ENCODE measurements at regions not wholly inside any gene's neighbourhood (a gene's known extent, or its start where the extent isn't known, plus 50 kb on each side); places are given as distances from the start of the nearest gene placed in this dataset.

DNA sequence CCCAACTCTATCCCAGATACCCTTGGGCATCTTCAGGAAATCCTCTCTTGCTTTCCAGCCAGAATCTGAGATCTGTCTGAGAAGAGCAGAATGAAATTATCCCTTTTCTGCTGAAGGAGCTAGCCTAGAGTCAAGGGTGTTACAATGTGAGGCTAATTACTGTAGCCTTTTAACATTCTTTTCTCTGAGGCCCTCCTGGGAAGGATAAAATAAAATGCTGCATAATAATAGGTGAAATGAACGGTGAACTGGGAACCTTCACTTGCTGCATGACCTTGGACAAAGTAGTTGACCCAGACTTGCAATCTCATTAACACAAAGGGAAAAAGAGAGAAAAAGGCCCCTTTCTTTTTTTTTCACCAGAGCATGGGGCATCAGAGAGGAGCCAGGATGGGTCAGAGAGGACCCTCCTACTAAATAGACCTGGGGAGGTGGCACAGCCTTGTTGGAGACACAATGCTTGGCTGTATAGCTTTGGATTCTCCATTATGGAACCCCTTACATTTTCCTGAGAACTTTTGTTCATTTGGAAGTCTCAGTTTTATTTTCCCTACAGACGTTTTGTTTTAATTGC is 137.0 kb upstream of the LIPC start:
- TF ChIP-seq, protein P1, sequence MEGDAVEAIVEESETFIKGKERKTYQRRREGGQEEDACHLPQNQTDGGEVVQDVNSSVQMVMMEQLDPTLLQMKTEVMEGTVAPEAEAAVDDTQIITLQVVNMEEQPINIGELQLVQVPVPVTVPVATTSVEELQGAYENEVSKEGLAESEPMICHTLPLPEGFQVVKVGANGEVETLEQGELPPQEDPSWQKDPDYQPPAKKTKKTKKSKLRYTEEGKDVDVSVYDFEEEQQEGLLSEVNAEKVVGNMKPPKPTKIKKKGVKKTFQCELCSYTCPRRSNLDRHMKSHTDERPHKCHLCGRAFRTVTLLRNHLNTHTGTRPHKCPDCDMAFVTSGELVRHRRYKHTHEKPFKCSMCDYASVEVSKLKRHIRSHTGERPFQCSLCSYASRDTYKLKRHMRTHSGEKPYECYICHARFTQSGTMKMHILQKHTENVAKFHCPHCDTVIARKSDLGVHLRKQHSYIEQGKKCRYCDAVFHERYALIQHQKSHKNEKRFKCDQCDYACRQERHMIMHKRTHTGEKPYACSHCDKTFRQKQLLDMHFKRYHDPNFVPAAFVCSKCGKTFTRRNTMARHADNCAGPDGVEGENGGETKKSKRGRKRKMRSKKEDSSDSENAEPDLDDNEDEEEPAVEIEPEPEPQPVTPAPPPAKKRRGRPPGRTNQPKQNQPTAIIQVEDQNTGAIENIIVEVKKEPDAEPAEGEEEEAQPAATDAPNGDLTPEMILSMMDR (IDR thresholded peaks at IDR 0.05) = no peak
- no peak for TF ChIP-seq EZH2 (IDR thresholded peaks at IDR 0.05)

All from neural progenitor cell (in vitro differentiated cells).